ENCODE measurements at regions not wholly inside any gene's neighbourhood (a gene's known extent, or its start where the extent isn't known, plus 50 kb on each side); places are given as distances from the start of the nearest gene placed in this dataset.

GRCh38 chr13:105334211-105334610 is 1201.3 kb downstream of the EFNB2 start:
- Histone ChIP-seq H3K27me3 (ENCODE audit: insufficient read depth, low read length) (no peaks in the 10 kb centered on the region), H3K4me2 (ENCODE audit: low read length) (no peak overlapping the region), H3K4me3 (replicated peaks in 1 of 2; ENCODE audit: low read depth in 1 of 2, low read length in 2 of 2) (no peak overlapping the region), H3K9me3 (ENCODE audit: control insufficient read depth in 1 of 2, insufficient read depth in 1 of 2, low read depth in 1 of 2, low read length in 2 of 2) (no peaks in the 10 kb centered on the region), H3K79me2 (ENCODE audit: insufficient read depth, low read length) (no peaks in the 10 kb centered on the region), H3K27ac (ENCODE audit: low read depth, low read length) (no peak overlapping the region), H2AFZ (ENCODE audit: low read depth, low read length, poor library complexity, severe bottlenecking) (no peak overlapping the region), H3K9me2 (ENCODE audit: insufficient read depth) (no peaks in the 10 kb centered on the region), H3K36me3 (ENCODE audit: control insufficient read depth in 1 of 2, insufficient read depth in 2 of 2, low read length in 2 of 2) (no peaks in the 10 kb centered on the region), H3K4me1 (ENCODE audit: control insufficient read depth in 1 of 2, insufficient read depth in 2 of 2, low read length in 2 of 2) (no peaks in the 10 kb centered on the region), H4K20me1 (ENCODE audit: insufficient read depth) (no peaks in the 10 kb centered on the region), H3K9ac (ENCODE audit: low read length) (no peak overlapping the region)
- CTCF ChIA-PET: no interaction called here
- intact Hi-C loops (cut with micrococcal nuclease): no loop called here
- POLR2A ChIA-PET: no interaction called here
- no peak for TF ChIP-seq SIN3A (IDR thresholded peaks at IDR 0.05; ENCODE audit: low read depth)
- RAD21 ChIA-PET (ENCODE audit: low non-redundant PET in 1 of 2, low total read pairs in 2 of 2, uncharacterized antibody in 2 of 2, unreplicated experiment in 2 of 2): no interaction called here
- no TSS peak for BruUV-seq (replicated peaks)
- DNase-seq (ENCODE audit: low read depth, low spot score): no peak
- ATAC-seq: no peak

GRCh38 chr13:105333416-105333815 is 1202.0 kb downstream of the EFNB2 start:
- ATAC-seq (no peak), DNase-seq (ENCODE audit: low read depth, low spot score) (no peak)
- intact Hi-C loops (cut with micrococcal nuclease): no loop called here
- no TSS peak for BruUV-seq (replicated peaks)
- Histone ChIP-seq H3K9me2 (ENCODE audit: insufficient read depth) (no peaks in the 10 kb centered on the region), H3K79me2 (ENCODE audit: insufficient read depth, low read length) (no peaks in the 10 kb centered on the region), H3K9ac (ENCODE audit: low read length) (no peak overlapping the region), H3K27ac (ENCODE audit: low read depth, low read length) (no peak overlapping the region), H3K4me1 (ENCODE audit: control insufficient read depth in 1 of 2, insufficient read depth in 2 of 2, low read length in 2 of 2) (no peaks in the 10 kb centered on the region), H3K4me2 (ENCODE audit: low read length) (no peak overlapping the region), H2AFZ (ENCODE audit: low read depth, low read length, poor library complexity, severe bottlenecking) (no peak overlapping the region), H3K4me3 (replicated peaks in 1 of 2; ENCODE audit: low read depth in 1 of 2, low read length in 2 of 2) (no peak overlapping the region), H3K36me3 (ENCODE audit: control insufficient read depth in 1 of 2, insufficient read depth in 2 of 2, low read length in 2 of 2) (no peaks in the 10 kb centered on the region), H3K27me3 (ENCODE audit: insufficient read depth, low read length) (no peaks in the 10 kb centered on the region), H3K9me3 (ENCODE audit: control insufficient read depth in 1 of 2, insufficient read depth in 1 of 2, low read depth in 1 of 2, low read length in 2 of 2) (no peaks in the 10 kb centered on the region), H4K20me1 (ENCODE audit: insufficient read depth) (no peaks in the 10 kb centered on the region)
- POLR2A ChIA-PET: no interaction called here
- TF ChIP-seq MAX (IDR thresholded peaks at IDR 0.05) (no peak), EZH2phosphoT487 (IDR thresholded peaks at IDR 0.05; ENCODE audit: borderline replicate concordance) (no peak), EGR1 (IDR thresholded peaks at IDR 0.05; ENCODE audit: low read depth) (no peak), RAD21 (IDR thresholded peaks at IDR 0.05; ENCODE audit: low read depth) (no peak), REST (IDR thresholded peaks at IDR 0.05; ENCODE audit: low read depth) (no peak), SRF (IDR thresholded peaks at IDR 0.05; ENCODE audit: low read depth) (no peak), EZH2 (IDR thresholded peaks at IDR 0.05) (no peak), ZFX (IDR thresholded peaks at IDR 0.05) (no peak), SP1 (IDR thresholded peaks at IDR 0.05; ENCODE audit: low read depth) (no peak)
- CTCF ChIA-PET: no interaction called here
- RAD21 ChIA-PET (ENCODE audit: low non-redundant PET in 1 of 2, low total read pairs in 2 of 2, uncharacterized antibody in 2 of 2, unreplicated experiment in 2 of 2): no interaction called here

Data from HCT116 (cell line).